ENCODE measurements at regions not wholly inside any gene's neighbourhood (a gene's known extent, or its start where the extent isn't known, plus 50 kb on each side); places are given as distances from the start of the nearest gene placed in this dataset.
"Not testable (repeated sequence)": the region's sequence is repeated elsewhere in the genome, so short reads cannot be mapped to it uniquely, and the experiment has no call there.

DNA sequence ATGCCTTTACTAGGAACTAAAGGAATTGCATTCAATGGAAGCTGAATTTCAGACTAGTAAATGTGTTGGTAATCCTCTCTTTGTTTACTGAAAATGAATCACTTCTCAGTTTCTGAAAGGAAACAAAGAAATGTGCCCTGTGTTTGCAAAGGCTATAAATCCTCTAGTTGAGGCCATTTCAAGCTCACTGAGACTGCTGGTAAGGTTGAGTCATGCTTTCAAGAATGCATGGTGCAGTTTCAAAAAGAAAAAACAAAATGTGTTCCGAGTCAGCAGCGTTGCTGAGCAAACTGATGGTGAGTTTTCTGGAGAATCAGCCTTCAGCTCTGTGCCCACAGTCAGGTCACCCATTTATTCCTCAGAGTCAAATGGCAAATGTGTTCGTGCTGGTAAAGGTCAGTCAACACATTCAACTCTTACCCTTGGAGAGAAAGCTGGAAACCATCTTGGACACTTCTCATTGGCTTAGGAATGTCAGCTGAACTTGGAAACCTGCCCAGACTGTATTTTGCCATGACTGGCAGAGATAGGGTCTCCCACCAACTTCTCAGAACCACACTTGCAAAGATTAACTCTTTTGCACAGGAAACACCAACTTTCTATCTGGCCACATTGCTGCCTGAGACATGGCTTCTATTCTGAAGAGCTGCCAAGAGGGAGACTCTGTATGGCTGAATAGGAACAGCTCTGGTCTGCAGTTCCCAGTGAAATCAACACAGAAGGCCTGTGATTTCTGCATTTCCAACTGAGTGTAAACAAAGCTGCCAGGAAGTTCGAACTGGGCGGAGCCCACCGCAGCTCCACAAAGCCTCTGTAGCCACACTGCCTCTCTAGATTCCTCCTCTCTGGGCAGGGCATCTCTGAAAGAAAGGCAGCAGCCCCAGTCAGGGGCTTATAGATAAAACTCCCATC lies 484.4 kb downstream of the ATP23 start:
- DNase-seq: no peak

DNA sequence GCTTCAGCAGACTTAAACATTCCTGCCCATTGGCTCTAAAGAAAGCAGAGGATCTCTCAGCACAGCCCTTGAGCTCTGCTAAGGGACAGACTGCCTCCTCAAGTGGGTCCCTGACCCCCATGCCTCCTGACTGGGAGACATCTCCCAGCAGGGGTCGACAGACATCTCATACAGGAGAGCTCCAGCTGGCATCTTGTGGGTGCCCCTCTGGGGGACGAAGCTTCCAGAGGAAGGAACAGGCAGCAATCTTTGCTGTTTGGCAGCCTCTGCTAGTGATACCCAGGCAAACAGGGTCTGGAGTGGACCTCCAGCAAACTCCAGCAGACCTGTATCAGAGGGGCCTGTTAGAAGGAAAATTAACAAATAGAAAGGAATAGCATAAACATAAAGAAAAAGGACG lies 485.1 kb downstream of the ATP23 start:
- not testable (repeated sequence) for DNase-seq

DNA sequence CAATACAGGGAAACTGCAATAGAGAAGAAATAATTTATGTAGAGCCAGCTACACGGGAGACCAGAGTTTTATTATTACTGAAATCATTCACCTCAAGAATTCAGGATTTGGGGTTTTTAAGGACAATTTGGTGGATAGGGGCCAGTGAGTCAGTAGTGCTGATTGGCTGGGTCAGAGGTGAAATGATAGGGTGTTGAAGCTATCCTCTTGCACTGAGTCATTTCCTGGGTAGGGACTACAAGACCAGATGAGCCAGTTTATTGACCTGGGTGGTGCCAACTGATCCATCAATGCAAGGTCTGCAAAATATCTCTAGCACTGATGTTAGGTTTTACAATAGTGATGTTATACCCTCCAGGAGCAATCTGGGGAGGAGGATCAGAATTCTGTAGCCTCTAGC lies 486.3 kb downstream of the LRIG3 start:
- DNase-seq: no peak

DNA sequence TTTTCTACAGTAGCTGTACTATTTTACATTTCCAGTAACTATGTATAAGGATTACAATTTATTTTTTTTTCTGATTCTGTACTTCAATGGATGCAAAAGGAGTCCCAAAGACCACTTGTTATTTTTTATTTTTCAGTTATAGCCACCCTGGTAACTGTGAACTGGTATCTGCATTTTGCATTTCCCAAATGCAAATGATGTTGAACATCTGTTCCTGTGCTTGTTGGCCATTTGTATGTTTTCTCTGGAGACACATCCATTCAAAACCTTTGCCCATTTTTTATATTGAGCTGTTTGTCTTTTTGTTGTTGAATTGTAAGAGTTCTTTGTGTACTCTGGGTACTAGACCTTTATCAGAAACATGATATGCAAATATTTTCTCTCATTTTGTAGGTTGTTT lies 485.6 kb downstream of the LRIG3 start:
- DNase-seq: no peak

DNA sequence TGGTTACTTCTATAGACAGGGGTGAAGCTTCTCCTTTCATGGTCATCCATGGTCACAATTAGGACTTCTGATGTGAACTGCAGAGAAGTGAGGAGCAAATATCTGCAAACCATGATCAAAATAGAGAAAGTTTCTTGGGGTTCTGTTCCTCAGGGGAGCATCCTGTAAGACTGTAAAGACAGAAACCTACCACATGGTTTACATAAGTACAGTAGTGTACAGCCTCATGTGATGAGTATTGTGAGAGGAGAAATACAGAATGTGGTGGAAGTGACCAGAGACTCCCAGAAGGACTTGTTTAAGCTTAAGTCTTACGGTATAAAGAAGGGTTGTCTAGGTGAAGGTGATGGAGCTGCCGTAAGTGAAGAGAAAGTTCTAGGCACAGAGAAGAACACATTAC lies 484.7 kb downstream of the LRIG3 start:
- DNase-seq: no peak

DNA sequence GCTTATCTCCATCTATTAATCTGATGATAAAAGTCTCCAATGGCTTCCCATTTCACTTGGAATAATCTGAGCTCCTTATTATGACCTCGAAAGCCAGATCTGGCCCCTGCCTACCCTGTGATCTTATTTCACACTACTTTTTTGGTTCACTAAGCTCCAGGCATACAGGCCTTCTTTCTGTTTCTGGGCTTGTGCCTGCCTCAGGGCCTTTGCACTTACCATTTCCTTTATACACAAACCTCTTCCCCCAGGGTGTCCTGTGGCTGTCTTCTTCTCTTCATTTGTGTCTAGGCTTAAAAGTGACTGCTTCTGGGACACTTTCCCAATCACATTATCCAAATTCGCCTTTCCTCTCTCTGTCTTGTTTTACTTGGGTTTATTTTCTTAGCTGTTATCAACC lies 478.8 kb downstream of the LRIG3 start:
- no peak for DNase-seq

DNA sequence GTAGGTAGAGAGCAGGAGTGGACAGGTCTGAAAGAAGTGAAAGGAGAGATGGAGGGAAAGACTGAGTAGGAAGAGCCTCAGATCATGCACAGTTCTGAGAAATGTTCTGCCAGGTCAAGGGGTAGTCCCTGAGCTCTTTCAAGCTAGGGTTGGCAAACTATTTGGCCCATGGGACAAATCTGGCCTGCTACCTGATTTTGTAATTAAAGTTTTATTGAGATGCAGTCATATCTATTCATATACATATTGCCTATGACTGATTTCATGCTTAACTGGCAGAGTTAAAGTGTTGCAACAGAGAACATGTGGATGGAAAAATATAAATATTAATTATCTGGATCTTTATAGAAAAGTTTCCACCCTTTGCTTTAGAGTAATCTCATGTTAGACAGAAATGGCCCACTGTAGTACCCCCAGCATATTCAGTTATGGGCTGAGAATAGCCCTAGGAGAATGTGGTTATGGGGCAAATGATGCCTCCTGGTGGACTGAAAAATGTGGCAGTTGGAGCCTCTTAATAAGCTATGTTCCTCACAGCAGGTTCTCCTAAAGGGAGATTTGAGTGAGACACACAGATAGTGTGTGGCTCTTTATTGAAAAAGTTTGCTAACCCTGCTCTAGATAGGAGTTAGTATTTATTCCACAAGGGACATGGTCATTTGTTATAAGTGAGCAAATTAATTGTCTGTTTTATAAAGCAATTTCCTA lies 476.9 kb downstream of the LRIG3 start:
- no peak for DNase-seq

DNA sequence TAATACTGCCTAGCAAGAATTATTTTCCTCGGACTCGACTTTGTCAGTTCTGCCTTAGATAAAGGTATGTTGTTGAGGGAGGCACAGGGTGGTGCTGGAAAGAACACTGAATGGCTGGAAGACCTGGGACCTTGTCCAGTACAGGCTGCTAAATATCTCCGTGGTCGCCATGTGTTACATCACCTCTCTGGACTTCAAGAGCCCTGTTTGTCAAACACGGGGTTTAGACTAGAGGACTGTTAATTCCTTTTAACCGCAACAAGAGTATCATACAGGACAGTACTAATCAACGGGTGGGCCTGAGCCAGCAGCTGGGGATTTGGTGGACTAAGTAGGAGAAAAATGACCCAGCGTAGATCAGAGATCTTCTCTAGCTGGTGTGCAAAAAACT lies 476.3 kb downstream of the LRIG3 start:
- no peak for DNase-seq

DNA sequence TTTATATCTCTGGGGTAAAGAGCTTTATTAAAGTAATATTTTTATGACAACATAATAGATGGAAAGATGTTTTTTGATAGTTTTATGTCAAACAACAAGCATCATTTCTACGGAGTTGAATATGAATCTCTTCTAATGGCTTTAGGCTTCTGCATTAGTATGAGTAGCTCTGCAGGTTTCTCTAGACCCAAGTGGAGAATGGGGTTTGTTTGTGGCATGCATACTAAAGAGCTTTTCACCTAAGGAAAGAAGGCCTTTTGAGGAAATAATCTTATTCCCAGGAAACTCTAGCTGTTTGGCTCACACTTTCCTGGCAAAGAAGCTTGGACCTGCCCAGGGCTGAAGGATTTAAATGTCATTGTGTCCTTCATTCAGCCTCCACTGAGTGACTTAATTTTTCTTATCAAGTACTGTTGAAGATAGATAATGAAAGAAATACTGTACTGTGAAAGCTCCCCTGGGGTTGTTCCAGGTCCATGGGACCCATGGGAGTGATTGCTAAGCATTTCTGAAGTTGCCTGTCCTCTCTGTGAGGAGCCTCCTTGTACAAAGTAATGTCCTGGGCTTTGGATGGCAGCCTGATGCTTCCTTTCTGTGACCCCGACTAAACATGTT lies 469.3 kb downstream of the LRIG3 start:
- no peak for DNase-seq

DNA sequence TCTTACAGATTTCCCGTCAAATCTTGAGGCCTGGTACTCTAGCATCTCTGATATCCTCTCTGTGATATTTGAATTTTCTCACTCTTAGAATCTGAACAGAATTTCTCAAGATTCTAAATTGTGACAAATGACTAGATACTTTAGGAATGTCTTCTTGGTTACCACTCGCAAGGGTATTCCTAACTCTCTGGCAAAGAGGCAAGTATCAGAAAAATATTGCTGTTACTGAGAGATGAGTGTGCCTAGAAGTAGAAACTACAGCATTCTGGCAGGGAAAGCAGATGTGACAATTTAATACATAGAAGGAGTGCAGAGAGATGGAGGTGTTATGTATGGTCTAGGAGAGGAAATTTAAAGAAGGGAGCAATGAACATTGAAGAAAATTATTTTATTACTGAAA lies 467.8 kb downstream of the LRIG3 start:
- DNase-seq: no peak

DNA sequence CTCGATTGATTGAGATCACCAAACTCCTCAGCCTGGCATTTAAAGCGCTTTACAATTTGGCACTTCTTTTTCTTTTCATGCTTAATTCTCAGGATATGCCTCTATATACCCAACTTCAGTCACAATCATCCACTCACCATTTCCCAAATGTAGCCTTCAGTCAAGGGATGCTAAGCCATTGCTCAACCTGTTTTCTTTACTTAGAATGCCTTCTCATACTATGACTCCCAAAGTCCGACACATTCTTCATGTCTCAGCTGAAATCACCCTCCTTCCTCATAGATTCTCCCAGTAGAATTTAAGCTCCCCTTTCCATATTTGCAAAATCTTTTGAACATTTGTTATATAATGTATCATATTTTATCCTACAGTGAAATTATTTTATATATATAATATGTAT lies 467.0 kb downstream of the LRIG3 start:
- no peak for DNase-seq

DNA sequence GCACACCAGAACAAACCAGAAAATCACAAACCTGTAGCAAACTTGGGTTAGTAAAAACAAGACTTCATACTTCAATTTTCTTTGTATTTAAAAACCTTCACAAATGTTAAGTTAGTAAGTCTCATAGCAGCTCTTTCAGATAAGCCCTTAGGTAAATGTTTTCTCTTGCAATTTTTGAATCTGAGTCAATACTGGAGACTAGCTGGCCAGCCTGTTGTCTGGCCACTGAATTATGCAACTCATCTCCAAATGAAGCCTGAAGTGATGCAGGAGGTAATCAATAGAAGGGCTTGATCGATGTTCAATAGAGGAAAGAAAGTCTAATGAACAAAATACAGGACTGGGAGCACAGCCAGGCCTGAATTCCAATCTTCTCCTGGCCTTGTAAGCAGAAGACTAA lies 465.2 kb downstream of the LRIG3 start:
- DNase-seq: no peak

DNA sequence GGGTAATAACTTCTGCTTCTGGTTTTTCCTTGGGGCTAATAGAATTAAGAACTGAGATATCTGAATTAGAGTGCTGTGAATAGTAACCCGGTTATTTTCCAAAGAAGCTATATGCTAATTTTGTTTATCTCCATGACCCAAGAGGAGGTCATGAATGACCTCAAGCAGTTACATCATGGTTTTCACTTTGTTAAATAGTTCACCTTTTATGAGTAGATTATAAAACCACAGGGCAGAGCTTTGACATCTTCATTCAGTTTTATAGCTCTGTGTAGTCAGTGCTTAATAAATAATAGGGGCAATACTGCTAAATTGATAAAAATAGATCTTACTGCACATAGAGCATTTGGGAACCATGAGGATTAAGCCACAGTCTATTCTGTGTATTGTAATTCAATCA lies 462.2 kb downstream of the LRIG3 start:
- no peak for DNase-seq

DNA sequence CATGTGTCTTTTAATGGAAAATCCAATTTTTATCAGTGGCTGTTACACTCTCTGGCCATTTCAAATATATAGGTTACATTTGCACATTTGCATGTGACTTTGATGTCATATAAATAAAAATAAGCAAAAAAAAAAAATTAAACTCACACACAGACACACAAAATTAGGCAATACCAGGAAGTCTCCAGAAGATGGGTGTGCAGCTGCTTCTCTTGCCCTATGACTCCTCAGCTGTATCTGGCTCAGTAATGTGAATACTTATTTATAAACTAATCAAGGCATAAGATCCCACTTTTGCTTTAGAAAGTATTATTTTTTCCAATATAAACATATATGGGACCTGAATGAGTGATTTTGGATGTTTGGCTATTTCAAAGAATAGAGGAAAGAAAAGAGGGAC lies 461.1 kb downstream of the LRIG3 start:
- DNase-seq: no peak

DNA sequence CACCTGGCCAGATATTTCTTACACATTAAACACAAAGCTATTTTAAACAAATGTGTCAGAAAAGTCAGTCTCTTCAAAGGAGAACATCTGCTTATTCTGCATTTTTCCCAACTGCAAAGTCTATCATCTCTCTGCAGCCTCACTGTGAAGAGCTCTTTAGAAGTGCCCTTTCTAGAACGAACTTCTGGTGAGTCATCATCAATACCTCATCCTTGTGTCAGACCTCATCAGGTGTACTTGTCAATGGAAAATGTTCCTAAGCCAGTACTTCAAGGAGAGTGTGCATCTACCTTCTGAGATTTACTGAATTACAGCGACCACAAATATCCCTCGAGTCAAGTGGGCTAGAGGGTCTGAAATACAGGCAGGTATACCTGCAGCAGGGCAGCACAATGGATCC lies 457.3 kb downstream of the LRIG3 start:
- DNase-seq: no peak

DNA sequence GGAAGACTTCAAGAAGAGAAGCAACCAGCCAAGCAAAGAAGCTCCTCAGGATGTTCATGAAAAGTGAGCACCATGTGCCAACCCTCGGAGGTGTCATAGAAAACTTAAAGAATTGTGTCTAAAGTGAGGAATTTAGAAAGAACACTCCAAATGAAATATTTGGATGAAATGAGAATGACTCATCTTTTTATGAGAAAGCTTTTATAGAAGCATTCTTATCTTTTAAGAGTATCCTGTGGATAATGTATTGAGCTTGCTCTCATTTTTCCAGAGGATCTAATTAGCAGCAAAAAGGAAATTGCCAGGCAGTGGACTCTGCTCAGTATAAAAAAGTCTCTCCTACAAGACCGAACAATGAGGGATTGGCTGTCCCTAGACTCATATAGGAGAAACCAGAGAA lies 454.9 kb downstream of the LRIG3 start:
- DNase-seq: no peak

DNA sequence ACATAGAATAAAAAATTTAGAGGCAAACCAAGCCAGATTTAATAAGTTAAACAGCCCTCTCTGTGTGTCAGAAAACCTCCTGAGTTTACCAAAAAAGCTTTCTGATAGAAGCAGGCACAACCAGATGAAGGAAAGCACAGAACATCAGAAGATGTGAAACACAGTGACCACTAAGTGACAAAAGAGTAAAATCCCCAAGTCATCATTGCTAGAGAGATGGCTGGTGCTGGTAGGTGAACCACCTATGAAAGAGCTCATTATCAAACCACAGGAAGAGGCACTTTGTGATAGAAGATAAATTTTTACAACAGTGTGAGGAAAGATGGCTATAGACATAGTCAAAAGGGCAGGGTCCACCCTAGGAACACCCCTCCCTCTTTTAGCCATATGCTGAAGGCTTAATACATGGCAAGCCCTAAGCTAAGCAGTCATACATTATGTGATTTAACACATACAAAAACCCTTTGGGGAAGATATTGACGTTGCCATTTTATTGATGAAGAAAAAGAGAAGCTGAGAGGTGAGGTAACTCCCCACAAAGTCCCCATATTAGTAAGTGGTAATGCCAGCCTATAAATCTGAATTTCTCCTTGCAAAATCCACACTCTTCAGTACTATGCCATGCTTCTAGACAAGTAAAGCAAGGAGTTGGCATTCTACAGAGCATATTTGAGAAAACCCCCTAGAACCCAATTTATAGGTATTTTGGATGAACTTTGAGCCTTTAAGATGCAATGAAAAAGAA lies 449.9 kb downstream of the LRIG3 start:
- DNase-seq: no peak

DNA sequence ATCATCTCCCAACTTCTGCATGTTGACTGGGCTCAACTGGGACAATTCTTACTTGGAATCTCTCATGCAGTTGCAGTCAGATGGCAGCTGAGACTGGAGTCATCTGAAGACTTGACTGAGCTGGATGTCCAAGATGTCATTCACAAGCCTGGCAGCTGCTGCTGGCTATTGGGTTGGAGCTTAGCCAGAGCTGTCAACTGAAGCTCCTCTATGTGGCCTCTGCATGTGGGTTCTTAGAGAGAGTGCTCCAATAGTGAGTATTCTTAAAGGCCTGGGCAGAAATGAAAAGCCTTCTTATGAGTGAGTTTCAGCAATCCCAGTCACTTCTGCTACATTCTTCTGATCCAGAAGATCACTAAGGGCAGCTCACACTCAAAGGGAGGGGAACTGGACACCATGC lies 440.9 kb downstream of the LRIG3 start:
- DNase-seq: no peak

DNA sequence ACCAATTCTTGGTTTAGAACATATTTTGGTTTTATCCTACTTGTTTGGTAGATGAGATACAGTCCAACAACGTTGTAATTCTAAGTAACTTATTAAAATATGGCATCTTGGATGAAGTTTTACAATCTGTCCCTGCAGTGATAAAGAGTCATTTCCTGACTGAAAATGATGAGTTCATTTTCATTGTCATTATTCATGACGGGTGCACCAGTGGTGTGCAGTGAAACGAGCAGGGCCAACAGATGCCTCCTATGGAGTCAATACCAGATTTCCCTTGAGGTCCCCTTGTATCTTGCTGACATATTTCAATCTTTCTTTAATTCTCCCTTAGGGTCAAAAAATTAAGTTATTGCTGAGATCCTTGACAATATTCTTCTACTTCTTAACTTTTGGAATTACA lies 438.5 kb downstream of the LRIG3 start:
- no peak for DNase-seq

DNA sequence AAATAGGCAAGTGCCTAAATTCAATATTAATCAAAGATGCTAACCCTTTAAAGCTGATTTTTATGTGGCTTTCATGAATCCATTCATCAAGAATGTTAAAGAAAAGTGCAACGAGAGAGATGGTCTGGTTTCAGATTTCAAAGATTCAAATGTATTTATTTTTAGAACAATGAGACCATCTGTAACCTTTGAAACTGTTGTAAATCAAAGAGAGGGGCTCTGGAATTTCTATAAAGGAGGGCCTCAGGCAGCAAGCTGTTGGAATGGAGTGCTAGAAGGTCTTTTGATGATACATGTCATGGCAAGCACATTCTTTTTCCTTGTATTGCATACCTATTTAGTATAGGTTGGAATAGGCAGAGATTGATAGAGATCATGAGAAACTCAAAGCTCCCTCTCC lies 433.0 kb downstream of the LRIG3 start:
- no peak for DNase-seq

DNA sequence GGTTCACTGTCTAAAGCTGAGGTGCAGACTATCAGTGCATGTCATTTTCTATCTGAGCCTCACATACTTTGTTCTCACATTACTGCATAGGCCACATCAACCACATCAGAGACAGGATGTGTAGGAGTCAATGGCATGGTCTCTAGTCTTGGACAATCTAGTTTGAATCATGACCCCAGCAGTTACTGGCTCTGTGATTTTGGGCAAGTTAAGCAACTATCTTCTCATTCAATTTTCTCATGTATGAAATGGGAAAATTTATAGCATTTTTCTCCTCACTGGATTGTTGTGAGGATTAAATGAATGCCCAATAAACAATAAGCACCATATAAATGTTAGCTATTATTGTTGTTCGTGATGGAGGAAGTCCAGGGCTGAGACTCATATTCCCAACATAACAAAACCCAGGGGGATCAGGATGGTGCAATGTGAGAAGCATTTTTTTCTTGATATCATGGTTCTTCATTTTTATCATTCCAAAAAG lies 432.6 kb downstream of the LRIG3 start:
- no peak for DNase-seq

DNA sequence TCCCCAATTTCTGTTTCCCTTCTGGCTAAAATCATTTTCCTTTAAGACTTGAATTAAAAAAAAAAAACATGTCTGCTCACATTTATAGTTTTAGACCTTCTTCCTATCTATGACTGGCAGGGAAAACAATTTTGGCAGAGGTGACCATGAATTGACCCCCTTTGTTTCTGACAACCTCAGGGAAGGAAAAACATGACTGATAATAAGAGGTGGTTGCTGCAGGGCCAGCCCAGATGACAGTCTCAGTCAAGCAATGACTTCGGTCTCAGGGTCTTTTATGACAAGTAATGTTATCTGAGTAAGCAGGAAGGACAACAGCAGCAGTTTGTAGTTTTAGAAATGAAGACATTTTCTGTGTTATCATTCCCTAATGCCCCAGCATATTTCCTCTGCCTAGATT lies 430.9 kb downstream of the LRIG3 start:
- DNase-seq: no peak

DNA sequence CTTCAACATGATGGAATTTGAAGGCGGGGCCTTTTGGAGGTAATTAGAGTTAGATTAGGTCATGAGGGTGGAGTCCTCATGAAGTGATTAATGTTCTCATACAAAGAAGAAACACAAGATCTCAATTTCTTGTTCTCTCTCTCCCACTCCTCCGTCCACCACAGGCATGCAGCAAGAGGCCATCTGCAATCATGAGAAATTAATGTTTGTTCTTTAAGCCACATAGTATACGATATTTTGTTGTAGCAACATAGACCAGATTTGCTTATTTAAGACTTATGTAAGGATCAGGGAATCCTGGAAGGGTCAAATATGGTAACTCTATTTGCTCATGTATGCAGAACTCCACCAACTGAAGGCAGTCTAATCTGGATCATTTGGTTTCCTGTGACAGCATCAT lies 429.0 kb downstream of the LRIG3 start:
- no peak for DNase-seq
